Upper lobe of left lung (tissue), 6 donors: ENCODE measurements at regions not wholly inside any gene's neighbourhood (a gene's known extent, or its start where the extent isn't known, plus 50 kb on each side); places are given as distances from the start of the nearest gene placed in this dataset.

Experiments used
- ATAC-seq, 2 donors: fragments of 200-7000 bp; cut with Tn5 transposase; one replicate each; pipeline ENCODE4 v1.9.1; 2022; ENCODE audit warnings: mild to moderate bottlenecking in 2 of 2, moderate library complexity in 2 of 2; ENCODE audit not compliant: low FRiP score in 2 of 2
- DNase-seq, 2 donors: peaks; one replicate each; pipeline ENCODE4 v3.0.0-alpha.2; 2019 to 2020
- H3K27ac ChIP-seq, 4 donors: fragments of 200-600 bp; sonication (generic); one replicate each; pipeline ENCODE4 v1.5.1; 2016 to 2019
- H3K27me3 ChIP-seq, 4 donors: fragments of 200-600 bp; sonication (generic); one replicate each; pipeline ENCODE4 v1.5.1; 2017 to 2019
- H3K36me3 ChIP-seq, 4 donors: fragments of 200-600 bp; sonication (generic); one replicate each; pipeline ENCODE4 v1.5.1; 2016 to 2019
- H3K4me1 ChIP-seq, 4 donors: fragments of 200-600 bp; sonication (generic); one replicate each; pipeline ENCODE4 v1.5.1; 2018 to 2019
- H3K4me3 ChIP-seq, 4 donors: fragments of 200-600 bp; sonication (generic); one replicate each; pipeline ENCODE4 v1.5.1; 2017 to 2019; ENCODE audit warnings: mild to moderate bottlenecking in 2 of 4, moderate library complexity in 1 of 4
- H3K9me3 ChIP-seq, 4 donors: fragments of 200-600 bp; sonication (generic); one replicate each; pipeline ENCODE4 v1.5.1; 2018 to 2019
- EP300 ChIP-seq, 4 donors: sonication (generic); formaldehyde crosslinking; IDR thresholded peaks; one replicate each; pipeline ENCODE4 v1.5.1; 2017; ENCODE audit warnings: antibody characterized with exemption in 4 of 4, control low read depth in 2 of 4
- POLR2A ChIP-seq, 4 donors: fragments of 450-650 bp; IDR thresholded peaks; one replicate each; pipeline ENCODE4 v1.5.1; 2016 to 2017; ENCODE audit warnings: antibody characterized with exemption in 4 of 4, mild to moderate bottlenecking in 2 of 4
- POLR2AphosphoS5 ChIP-seq, 2 donors: sonication (generic); formaldehyde crosslinking; IDR thresholded peaks; one replicate each; pipeline ENCODE4 v1.5.1; 2017; ENCODE audit warnings: antibody characterized with exemption in 2 of 2
- WGBS, 2 donors: methylation state at CpG; one replicate each; pipeline ENCODE4 v1.1.5; 2017 to 2018; 5-methylcytosine and 5-hydroxymethylcytosine counted together
- TF ChIP-seq, protein P1 (sequence below), 6 experiments: fragments of 450-650 bp in 4 of 6; fragments of 200-600 bp in 2 of 6; sonication (generic) in 2 of 6; IDR thresholded peaks; one replicate each; pipeline ENCODE4 v1.5.1; 2016 to 2019; ENCODE audit warnings: antibody characterized with exemption in 6 of 6
- donor health status: DM: no; HTN: no; CAD: no; lungs with moderate emphysema.
- donor health status: DM: no; HTN: yes; CAD: no; lungs with severe emphysema.

DNA sequence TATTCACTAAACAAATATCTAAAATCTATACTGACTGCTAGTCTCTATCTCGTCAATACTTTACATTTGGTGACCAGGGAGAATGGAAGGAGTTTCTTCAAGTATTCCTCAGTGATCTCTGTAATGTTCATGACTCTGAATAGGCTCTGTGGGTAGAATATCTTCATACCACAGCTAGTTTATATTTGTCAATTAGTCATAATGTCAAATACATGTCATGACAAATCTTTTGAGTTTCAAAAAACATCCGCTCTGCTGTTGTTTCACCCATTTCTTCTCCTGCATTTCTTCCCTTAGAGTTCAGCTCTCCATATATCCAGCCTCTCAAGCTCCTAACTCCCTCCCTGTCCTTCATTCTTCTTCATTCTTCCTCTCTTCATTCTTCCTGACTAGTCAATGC lies 206.5 kb upstream of the FANCL start:
- 86 to 90% methylated on average over 2 of the region's 2 CpGs for WGBS, 2 donors
- no peak for ATAC-seq
- TF ChIP-seq POLR2A (IDR thresholded peaks at IDR 0.05): no peak
- TF ChIP-seq POLR2AphosphoS5 (IDR thresholded peaks at IDR 0.05): no peak
- TF ChIP-seq, protein P1, sequence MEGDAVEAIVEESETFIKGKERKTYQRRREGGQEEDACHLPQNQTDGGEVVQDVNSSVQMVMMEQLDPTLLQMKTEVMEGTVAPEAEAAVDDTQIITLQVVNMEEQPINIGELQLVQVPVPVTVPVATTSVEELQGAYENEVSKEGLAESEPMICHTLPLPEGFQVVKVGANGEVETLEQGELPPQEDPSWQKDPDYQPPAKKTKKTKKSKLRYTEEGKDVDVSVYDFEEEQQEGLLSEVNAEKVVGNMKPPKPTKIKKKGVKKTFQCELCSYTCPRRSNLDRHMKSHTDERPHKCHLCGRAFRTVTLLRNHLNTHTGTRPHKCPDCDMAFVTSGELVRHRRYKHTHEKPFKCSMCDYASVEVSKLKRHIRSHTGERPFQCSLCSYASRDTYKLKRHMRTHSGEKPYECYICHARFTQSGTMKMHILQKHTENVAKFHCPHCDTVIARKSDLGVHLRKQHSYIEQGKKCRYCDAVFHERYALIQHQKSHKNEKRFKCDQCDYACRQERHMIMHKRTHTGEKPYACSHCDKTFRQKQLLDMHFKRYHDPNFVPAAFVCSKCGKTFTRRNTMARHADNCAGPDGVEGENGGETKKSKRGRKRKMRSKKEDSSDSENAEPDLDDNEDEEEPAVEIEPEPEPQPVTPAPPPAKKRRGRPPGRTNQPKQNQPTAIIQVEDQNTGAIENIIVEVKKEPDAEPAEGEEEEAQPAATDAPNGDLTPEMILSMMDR (IDR thresholded peaks at IDR 0.05): no peak
- TF ChIP-seq EP300 (IDR thresholded peaks at IDR 0.05): no peak
- Histone ChIP-seq H3K36me3 (no peaks in the 10 kb centered on the region), H3K27ac (no peak overlapping the region), H3K4me1 (no peaks in the 10 kb centered on the region), H3K9me3 (no peaks in the 10 kb centered on the region), H3K4me3 (no peak overlapping the region), H3K27me3 (no peaks in the 10 kb centered on the region)
- DNase-seq: no peak

DNA sequence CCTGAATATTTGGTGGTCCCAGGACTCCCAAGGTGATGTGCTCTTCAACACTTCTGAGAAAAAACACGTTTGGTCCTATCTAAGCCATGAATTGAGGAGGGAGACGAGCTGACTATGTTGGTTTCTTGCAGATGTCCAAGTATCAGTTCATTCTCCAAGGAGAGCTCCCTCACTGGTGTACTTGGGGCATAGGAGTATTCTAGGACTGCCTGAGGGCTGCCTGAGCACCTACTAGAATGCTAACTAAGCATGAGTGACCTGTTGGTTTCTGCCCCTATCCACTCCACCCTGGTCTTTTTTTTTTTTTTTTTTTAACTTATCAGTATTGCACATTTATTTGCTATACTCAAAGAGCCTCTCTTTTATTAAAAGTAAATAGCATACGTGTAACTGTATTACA lies 200.5 kb upstream of the FANCL start:
- DNase-seq: no peak
- H3K27me3 ChIP-seq: no peaks in the 10 kb centered on the region
- H3K36me3 ChIP-seq: no peaks in the 10 kb centered on the region
- WGBS, 2 donors: 56 to 83% methylated on average over 3 of the region's 3 CpGs
- H3K4me3 ChIP-seq: no peak overlapping the region
- H3K27ac ChIP-seq: no peak overlapping the region
- H3K9me3 ChIP-seq: no peaks in the 10 kb centered on the region
- TF ChIP-seq POLR2AphosphoS5 (IDR thresholded peaks at IDR 0.05) (no peak), EP300 (IDR thresholded peaks at IDR 0.05) (no peak), POLR2A (IDR thresholded peaks at IDR 0.05) (no peak)
- TF ChIP-seq, protein P1 (IDR thresholded peaks at IDR 0.05): no peak
- H3K4me1 ChIP-seq: no peaks in the 10 kb centered on the region
- no peak for ATAC-seq

GRCh38 chr2:58436872-58437271 lies 195.7 kb upstream of the FANCL start:
- DNase-seq (no peak), ATAC-seq (no peak)
- no peak overlapping the region for H3K4me3 ChIP-seq
- H3K27me3 ChIP-seq: no peaks in the 10 kb centered on the region
- WGBS, 2 donors: 92% methylated on average over 5 of the region's 5 CpGs
- H3K36me3 ChIP-seq: no peaks in the 10 kb centered on the region
- H3K4me1 ChIP-seq: no peaks in the 10 kb centered on the region
- no peak overlapping the region for H3K27ac ChIP-seq
- H3K9me3 ChIP-seq: no peaks in the 10 kb centered on the region
- TF ChIP-seq POLR2A (IDR thresholded peaks at IDR 0.05) (no peak), POLR2AphosphoS5 (IDR thresholded peaks at IDR 0.05) (no peak), EP300 (IDR thresholded peaks at IDR 0.05) (no peak)
- TF ChIP-seq, protein P1 (IDR thresholded peaks at IDR 0.05): no peak

DNA sequence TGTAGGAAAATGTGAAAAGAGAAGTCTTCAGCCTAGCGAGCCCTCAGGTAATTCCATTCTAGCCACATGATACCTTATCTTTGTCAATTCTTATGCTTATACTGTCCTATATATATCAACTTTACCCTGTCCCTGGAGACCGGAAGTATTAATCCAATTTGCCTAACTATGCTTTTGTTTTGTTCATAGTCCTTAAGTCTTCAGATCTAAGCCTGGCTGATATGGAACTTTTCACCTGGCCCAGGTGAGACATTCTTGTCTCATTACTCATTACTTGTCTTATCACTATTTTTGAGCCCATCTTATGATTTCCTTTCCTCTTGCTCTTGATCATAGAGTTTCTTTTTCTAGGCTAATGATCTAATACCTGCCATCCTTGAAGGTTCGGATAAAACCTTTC lies 194.1 kb upstream of the FANCL start:
- Histone ChIP-seq H3K36me3 (no peaks in the 10 kb centered on the region), H3K27ac (no peak overlapping the region), H3K4me3 (no peak overlapping the region), H3K9me3 (no peaks in the 10 kb centered on the region), H3K4me1 (no peaks in the 10 kb centered on the region), H3K27me3 (no peaks in the 10 kb centered on the region)
- DNase-seq (no peak), ATAC-seq (no peak)
- TF ChIP-seq POLR2AphosphoS5 (IDR thresholded peaks at IDR 0.05): no peak
- no peak for TF ChIP-seq POLR2A (IDR thresholded peaks at IDR 0.05)
- no peak for TF ChIP-seq EP300 (IDR thresholded peaks at IDR 0.05)
- TF ChIP-seq, protein P1 (IDR thresholded peaks at IDR 0.05): no peak
- 69 to 92% methylated on average over 3 of the region's 3 CpGs for WGBS, 2 donors

DNA sequence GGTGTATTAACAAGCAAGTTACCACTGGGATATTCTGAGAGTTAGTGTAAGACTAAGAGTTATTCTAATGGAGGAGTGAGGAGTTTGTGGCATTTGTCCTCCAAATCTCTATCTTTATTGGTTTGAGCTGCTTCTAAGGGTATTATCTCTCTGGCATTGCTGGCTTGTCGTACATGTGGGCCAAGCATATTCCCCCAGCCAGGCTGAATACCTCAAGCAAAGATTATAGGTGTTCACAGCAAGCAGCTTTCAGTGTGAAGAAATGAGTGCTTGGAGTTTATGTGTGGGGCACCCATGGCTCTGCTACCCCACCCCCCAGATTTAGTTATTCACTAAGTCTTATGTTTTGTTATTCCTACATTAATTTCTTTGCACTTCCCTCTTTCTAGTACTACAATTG lies 193.6 kb upstream of the FANCL start:
- WGBS, 2 donors: 77 to 93% methylated on average over 1 of the region's 1 CpG
- Histone ChIP-seq H3K36me3 (no peaks in the 10 kb centered on the region), H3K27ac (no peak overlapping the region), H3K4me1 (no peaks in the 10 kb centered on the region), H3K4me3 (no peak overlapping the region), H3K27me3 (no peaks in the 10 kb centered on the region), H3K9me3 (no peaks in the 10 kb centered on the region)
- no peak for TF ChIP-seq POLR2AphosphoS5 (IDR thresholded peaks at IDR 0.05)
- TF ChIP-seq POLR2A (IDR thresholded peaks at IDR 0.05): no peak
- TF ChIP-seq, protein P1 (IDR thresholded peaks at IDR 0.05): no peak
- no peak for TF ChIP-seq EP300 (IDR thresholded peaks at IDR 0.05)
- ATAC-seq (no peak), DNase-seq (no peak)
